H7 (cell line): ENCODE measurements at regions not wholly inside any gene's neighbourhood (a gene's known extent, or its start where the extent isn't known, plus 50 kb on each side); places are given as distances from the start of the nearest gene placed in this dataset.
A peak's percentile ranks its signal among the peaks of the same experiment; 100 is the strongest.

Experiments
- DNase-seq: peaks from one replicate; pipeline ENCODE4 v3.0.0; 2012
- H3K27me3 ChIP-seq: 2 replicates; pipeline ENCODE4 v1.6.0; 2011; ENCODE audit warnings: mild to moderate bottlenecking, low read length; ENCODE audit not compliant: control insufficient read depth, insufficient read depth
- H3K36me3 ChIP-seq: replicated peaks from 2 replicates; pipeline ENCODE4 v1.5.1; 2011; ENCODE audit warnings: low read length; ENCODE audit not compliant: control insufficient read depth, insufficient read depth
- H3K4me3 ChIP-seq: 2 replicates; pipeline ENCODE4 v1.5.1; 2011; ENCODE audit warnings: low read depth, mild to moderate bottlenecking, control low read depth, low read length, moderate library complexity; ENCODE audit not compliant: insufficient read depth

- DNase-seq: no peak
- Histone ChIP-seq H3K36me3 (no peaks in the 10 kb centered on the region), H3K27me3 (no peaks in the 10 kb centered on the region), H3K4me3 (no peak overlapping the region)
Observed at GRCh38 chr3:17844236-17844635, 101.8 kb upstream of the TBC1D5 start.

- DNase-seq: peak; percentile 56
- no peaks in the 10 kb centered on the region for H3K27me3 ChIP-seq
- H3K4me3 ChIP-seq: no peak overlapping the region
- H3K36me3 ChIP-seq: no peaks in the 10 kb centered on the region
Observed at GRCh38 chr3:17841190-17841828, 98.9 kb upstream of the TBC1D5 start.

- Histone ChIP-seq H3K27me3 (no peaks in the 10 kb centered on the region), H3K4me3 (no peak overlapping the region), H3K36me3 (no peaks in the 10 kb centered on the region)
- DNase-seq: no peak
Observed at GRCh38 chr3:17840651-17841050, 98.2 kb upstream of the TBC1D5 start.

- Histone ChIP-seq H3K36me3 (no peaks in the 10 kb centered on the region), H3K4me3 (no peak overlapping the region), H3K27me3 (no peaks in the 10 kb centered on the region)
- no peak for DNase-seq
Observed at GRCh38 chr3:17840126-17840525, 97.7 kb upstream of the TBC1D5 start.

DNA sequence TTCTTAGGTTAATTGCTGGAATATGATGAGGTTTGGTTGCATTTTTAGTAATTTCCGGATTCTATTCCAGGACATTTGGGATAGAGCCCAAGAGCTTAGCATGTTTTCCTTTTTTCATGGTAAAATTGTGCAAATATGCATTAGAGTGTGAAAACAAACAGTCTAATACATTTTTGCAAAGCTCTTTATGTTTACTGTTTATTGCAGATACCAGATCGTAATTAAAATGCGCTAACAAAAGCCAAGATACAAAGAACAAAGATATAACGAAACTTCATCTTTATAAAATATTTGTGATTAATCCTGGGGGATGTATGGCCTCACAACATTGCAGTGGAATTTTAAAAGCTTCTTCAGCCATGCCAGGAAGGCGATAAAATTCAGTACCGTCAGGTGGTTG lies 94.5 kb upstream of the TBC1D5 start:
- Histone ChIP-seq H3K4me3 (no peak overlapping the region), H3K36me3 (no peaks in the 10 kb centered on the region), H3K27me3 (no peaks in the 10 kb centered on the region)
- no peak for DNase-seq

DNA sequence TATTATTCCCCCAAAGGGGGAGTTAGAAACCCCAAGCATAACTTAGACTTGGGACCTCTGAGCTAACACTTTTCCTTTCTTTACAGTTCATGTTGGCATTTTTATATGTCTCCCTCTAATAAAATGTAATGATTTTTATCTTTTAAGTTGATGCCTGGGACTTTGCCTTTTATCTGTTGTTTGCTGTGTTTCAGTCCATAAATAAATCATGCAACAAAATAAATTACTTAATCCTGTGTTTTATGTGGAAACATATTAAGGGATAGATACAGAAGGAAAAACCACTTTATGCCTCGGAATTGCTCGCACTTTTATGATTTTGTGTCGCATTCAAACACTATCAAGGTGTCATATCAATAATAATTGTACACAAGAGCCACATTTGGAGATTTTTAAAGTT lies 93.7 kb upstream of the TBC1D5 start:
- no peak overlapping the region for H3K4me3 ChIP-seq
- H3K36me3 ChIP-seq: no peaks in the 10 kb centered on the region
- no peaks in the 10 kb centered on the region for H3K27me3 ChIP-seq
- DNase-seq: no peak

DNA sequence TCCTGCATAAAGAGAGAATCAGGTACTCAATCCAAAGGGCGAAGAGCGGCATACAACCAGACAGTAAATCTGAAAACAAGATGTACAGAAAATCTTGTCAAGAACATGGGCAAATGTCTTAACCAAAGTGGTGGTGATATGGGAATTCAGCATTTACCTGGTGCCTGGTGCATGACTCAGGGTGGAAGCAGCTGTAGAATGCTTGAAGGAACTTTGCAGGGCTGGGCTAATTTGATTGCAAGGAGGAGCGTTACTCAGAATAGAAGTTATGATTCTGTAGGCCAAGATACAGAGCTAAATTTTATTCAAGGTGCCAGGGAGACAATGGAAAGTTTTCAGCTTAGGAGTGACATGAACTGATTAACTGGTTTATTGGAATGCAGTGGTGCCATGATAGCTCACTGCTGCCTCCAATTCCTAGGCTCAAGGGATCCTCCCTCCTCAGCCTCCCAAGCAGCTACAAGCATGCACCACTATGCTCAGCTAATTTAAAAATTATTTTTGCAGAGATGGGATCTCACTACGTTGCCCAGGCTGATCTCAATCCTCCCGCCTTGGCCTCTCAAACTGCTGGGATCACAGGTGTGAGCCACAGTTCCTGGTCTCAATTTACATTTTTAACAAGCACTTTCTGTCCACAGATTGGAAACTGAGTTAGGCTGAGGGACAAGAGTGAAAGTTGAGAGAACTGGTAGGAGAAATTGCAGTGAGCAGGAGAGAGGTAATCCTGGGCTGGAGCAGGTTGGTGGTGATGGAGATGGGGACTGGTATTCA lies 91.5 kb upstream of the TBC1D5 start:
- Histone ChIP-seq H3K36me3 (no peaks in the 10 kb centered on the region), H3K27me3 (no peaks in the 10 kb centered on the region), H3K4me3 (no peak overlapping the region)
- DNase-seq: no peak

- Histone ChIP-seq H3K4me3 (no peak overlapping the region), H3K27me3 (no peaks in the 10 kb centered on the region), H3K36me3 (no peaks in the 10 kb centered on the region)
- no peak for DNase-seq
Observed at GRCh38 chr3:17832016-17832415, 89.6 kb upstream of the TBC1D5 start.

DNA sequence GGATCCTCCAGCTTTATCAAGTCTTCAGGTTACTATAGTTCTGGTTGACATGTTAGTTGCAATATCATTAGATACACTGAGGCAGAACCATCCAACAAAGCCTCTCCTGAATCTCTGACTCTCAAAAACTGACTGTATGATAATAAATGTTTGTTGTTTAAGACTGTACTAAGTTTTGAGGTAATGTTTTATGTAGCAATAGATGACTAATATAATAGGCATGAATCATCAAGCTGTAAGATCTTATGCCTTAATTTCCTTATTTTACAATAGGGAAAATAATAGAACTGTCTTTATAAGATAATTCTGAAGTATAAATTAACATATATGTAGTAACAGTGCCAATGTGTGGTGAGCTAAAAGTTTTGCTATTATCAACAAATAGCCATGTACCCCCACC lies 88.9 kb upstream of the TBC1D5 start:
- DNase-seq: no peak
- H3K27me3 ChIP-seq: no peaks in the 10 kb centered on the region
- H3K36me3 ChIP-seq: no peaks in the 10 kb centered on the region
- no peak overlapping the region for H3K4me3 ChIP-seq

GRCh38 chr3:17830788-17831187 lies 88.4 kb upstream of the TBC1D5 start:
- no peak overlapping the region for H3K4me3 ChIP-seq

GRCh38 chr3:17828388-17828787 lies 86.0 kb upstream of the TBC1D5 start:
- DNase-seq: no peak
- Histone ChIP-seq H3K4me3 (no peak overlapping the region), H3K36me3 (no peaks in the 10 kb centered on the region), H3K27me3 (no peaks in the 10 kb centered on the region)

More at GRCh38 chr3:17830788-17831187, 88.4 kb upstream of the TBC1D5 start:
- Histone ChIP-seq H3K27me3 (no peaks in the 10 kb centered on the region), H3K36me3 (no peaks in the 10 kb centered on the region)
- DNase-seq: no peak

DNA sequence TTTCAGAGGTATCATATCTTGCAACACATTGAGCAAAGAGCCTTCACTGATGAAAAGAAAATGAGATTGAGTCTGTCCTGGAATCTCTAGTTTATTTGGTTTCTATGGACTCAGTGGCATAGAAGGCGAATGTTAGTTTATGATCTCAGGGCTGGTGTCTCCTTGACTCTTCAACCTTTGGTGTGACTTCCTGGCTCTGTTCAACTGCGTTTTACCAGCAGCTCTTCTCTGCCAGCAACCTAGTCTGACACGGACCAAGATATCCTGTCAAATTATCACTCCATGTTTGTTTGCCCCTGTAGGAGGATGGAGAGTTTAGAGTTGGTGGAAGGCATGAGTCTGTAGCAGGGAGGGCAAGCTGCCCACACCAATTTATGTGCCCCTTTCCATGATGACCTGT lies 82.9 kb upstream of the TBC1D5 start:
- Histone ChIP-seq H3K27me3 (no peaks in the 10 kb centered on the region), H3K36me3 (no peaks in the 10 kb centered on the region), H3K4me3 (no peak overlapping the region)
- DNase-seq: no peak

GRCh38 chr3:17823816-17824215 lies 81.4 kb upstream of the TBC1D5 start:
- DNase-seq: no peak
- Histone ChIP-seq H3K27me3 (no peaks in the 10 kb centered on the region), H3K36me3 (no peaks in the 10 kb centered on the region), H3K4me3 (no peak overlapping the region)

DNA sequence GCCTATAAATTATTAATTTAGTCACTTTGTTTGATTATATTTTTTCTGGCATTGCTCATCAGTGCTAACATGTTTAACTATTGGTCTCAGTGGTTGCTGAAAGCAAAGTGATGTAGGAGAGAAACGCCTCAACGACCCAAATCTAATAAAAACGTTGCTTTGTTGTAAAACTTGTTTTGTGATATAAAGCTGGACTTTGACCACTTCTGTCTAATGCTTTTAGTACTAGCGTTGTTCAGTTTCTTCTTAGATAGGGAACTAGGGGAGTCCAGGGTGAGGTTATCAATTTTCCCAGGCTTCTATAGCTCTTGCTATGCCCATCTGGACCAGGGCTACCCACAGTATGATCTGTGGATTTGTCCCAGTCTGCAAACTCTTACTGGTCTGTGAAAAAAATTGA lies 80.6 kb upstream of the TBC1D5 start:
- Histone ChIP-seq H3K4me3 (no peak overlapping the region), H3K36me3 (no peaks in the 10 kb centered on the region), H3K27me3 (no peaks in the 10 kb centered on the region)
- DNase-seq: no peak

GRCh38 chr3:17820704-17821103 lies 78.3 kb upstream of the TBC1D5 start:
- Histone ChIP-seq H3K36me3 (no peaks in the 10 kb centered on the region), H3K4me3 (no peak overlapping the region), H3K27me3 (no peaks in the 10 kb centered on the region)
- DNase-seq: no peak
